Right atrium auricular region (tissue), 2 donors: ENCODE measurements at regions not wholly inside any gene's neighbourhood (a gene's known extent, or its start where the extent isn't known, plus 50 kb on each side); places are given as distances from the start of the nearest gene placed in this dataset.
A peak's percentile ranks its signal among the peaks of the same experiment; 100 is the strongest.

ENCODE experiments used
- DNase-seq: peaks from one replicate; pipeline ENCODE4 v3.0.0-alpha.2; 2019; ENCODE audit warnings: low spot score
- H3K27ac ChIP-seq, 2 donors: fragments of 200-600 bp; sonication (generic); 1 replicate in 1 of 2; 2 replicates in 1 of 2; pipeline ENCODE4 v1.5.1; 2016 to 2019
- H3K27me3 ChIP-seq, 2 donors: fragments of 200-600 bp; sonication (generic); one replicate each; pipeline versions ENCODE4 v1.5.1 to v1.6.0; 2017 to 2019
- H3K36me3 ChIP-seq: fragments of 200-600 bp; sonication (generic); one replicate; pipeline ENCODE4 v1.5.1; 2016
- H3K4me1 ChIP-seq, 2 donors: fragments of 200-600 bp; sonication (generic); one replicate each; pipeline versions ENCODE4 v1.5.1 to v1.6.0; 2017 to 2019
- H3K4me3 ChIP-seq, 2 donors: fragments of 200-600 bp; sonication (generic); 1 replicate in 1 of 2; 2 replicates in 1 of 2; pipeline ENCODE4 v1.5.1; 2017 to 2019; ENCODE audit warnings: mild to moderate bottlenecking in 1 of 2, moderate library complexity in 1 of 2
- H3K9me3 ChIP-seq, 2 donors: fragments of 200-600 bp; sonication (generic); one replicate each; pipeline ENCODE4 v1.5.1; 2019
- CTCF ChIP-seq, 2 donors: fragments of 200-600 bp; sonication (generic); IDR thresholded peaks; one replicate each; pipeline ENCODE4 v1.5.1; 2019; ENCODE audit warnings: antibody characterized with exemption in 2 of 2

- H3K9me3 ChIP-seq = no peaks in the 10 kb centered on the region
- no peak overlapping the region for H3K4me3 ChIP-seq
- no peak for TF ChIP-seq CTCF (IDR thresholded peaks at IDR 0.05)
- no peak for DNase-seq
- no peaks in the 10 kb centered on the region for H3K36me3 ChIP-seq
- H3K27me3 ChIP-seq = no peaks in the 10 kb centered on the region
- no peaks in the 10 kb centered on the region for H3K4me1 ChIP-seq
- H3K27ac ChIP-seq = no peak overlapping the region
Measured at GRCh38 chr2:211144974-211145665, 588.7 kb downstream of the CPS1 start.

DNA sequence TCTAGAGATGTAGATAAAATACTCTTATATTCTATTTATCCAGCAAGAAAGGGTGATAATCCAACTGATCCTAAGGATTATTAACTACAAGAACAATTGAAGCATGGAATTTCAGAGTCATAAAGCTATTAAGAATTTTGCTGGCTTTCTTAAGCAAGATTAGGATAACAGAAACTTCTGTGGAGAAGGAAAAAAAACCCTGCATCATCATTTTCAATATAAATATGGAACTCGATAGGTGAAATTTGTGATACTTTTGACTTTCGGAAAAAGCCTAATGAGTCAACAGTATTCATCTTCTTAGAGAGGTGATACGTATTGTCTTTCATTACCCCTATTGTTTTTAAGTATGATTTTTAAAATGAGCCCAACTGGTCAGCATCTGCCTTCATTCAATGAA lies 593.3 kb downstream of the CPS1 start:
- no peaks in the 10 kb centered on the region for H3K9me3 ChIP-seq
- no peaks in the 10 kb centered on the region for H3K27me3 ChIP-seq
- H3K4me1 ChIP-seq = no peaks in the 10 kb centered on the region
- H3K4me3 ChIP-seq = no peak overlapping the region
- H3K27ac ChIP-seq = no peak overlapping the region
- DNase-seq = no peak
- TF ChIP-seq CTCF (IDR thresholded peaks at IDR 0.05) = no peak
- no peaks in the 10 kb centered on the region for H3K36me3 ChIP-seq

DNA sequence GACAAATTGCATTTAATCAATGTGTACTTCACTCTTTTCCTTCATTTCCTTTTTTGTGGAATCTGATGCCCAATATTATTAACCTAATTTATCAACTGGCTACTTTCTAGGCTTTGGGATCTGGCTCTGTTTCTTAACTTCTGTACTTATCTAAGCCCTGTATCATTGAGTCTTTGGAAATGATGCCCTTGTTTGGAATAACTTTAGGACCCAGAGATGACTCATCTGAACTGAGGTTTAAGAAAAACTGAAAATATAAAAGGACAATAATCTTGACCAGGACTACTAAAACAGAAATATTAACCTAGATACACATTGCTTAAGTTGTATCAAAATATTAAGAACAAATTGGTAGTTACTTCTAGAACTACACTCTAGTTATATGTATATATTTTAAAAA lies 600.8 kb downstream of the CPS1 start:
- Histone ChIP-seq H3K27ac (no peak overlapping the region), H3K36me3 (no peaks in the 10 kb centered on the region), H3K4me3 (no peak overlapping the region), H3K4me1 (no peaks in the 10 kb centered on the region), H3K27me3 (no peaks in the 10 kb centered on the region), H3K9me3 (no peaks in the 10 kb centered on the region)
- TF ChIP-seq CTCF (IDR thresholded peaks at IDR 0.05) = no peak
- DNase-seq = no peak

- Histone ChIP-seq H3K27ac (no peak overlapping the region), H3K4me1 (no peaks in the 10 kb centered on the region), H3K27me3 (no peaks in the 10 kb centered on the region), H3K4me3 (no peak overlapping the region), H3K36me3 (no peaks in the 10 kb centered on the region), H3K9me3 (no peaks in the 10 kb centered on the region)
- peak; percentile 75 for DNase-seq
- peak; percentile 72 to 88 for TF ChIP-seq CTCF (IDR thresholded peaks at IDR 0.05)
Measured at GRCh38 chr2:211157856-211158463, 601.6 kb downstream of the CPS1 start.

- Histone ChIP-seq H3K36me3 (no peaks in the 10 kb centered on the region), H3K4me1 (no peaks in the 10 kb centered on the region), H3K27me3 (no peaks in the 10 kb centered on the region), H3K27ac (no peak overlapping the region), H3K4me3 (no peak overlapping the region), H3K9me3 (no peaks in the 10 kb centered on the region)
- no peak for DNase-seq
- TF ChIP-seq CTCF (IDR thresholded peaks at IDR 0.05) = no peak
Measured at GRCh38 chr2:211159972-211160371, 603.6 kb downstream of the CPS1 start.

DNA sequence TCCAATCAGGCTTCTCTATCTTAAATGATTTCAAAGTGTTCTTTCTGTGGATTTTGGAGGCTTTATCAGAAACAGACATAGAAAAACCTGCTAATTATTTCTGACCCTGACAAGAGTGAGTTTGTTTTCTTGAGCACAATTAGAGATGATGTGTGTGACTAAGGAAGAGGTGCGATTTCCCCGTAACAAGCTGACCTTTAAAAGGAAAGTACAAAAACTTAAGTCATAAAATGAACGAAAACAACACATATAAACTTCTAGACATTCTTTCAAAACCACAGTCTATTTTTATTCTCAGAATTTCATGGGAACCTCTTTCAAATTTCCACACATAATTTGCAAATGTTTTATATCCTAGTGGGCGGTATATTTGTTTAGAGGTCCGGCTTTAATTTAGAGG lies 604.8 kb downstream of the CPS1 start:
- no peak for TF ChIP-seq CTCF (IDR thresholded peaks at IDR 0.05)
- no peaks in the 10 kb centered on the region for H3K9me3 ChIP-seq
- H3K36me3 ChIP-seq = no peaks in the 10 kb centered on the region
- no peaks in the 10 kb centered on the region for H3K4me1 ChIP-seq
- no peak overlapping the region for H3K27ac ChIP-seq
- no peak for DNase-seq
- H3K27me3 ChIP-seq = no peaks in the 10 kb centered on the region
- H3K4me3 ChIP-seq = no peak overlapping the region
